ENCODE measurements at regions not wholly inside any gene's neighbourhood (a gene's known extent, or its start where the extent isn't known, plus 50 kb on each side); places are given as distances from the start of the nearest gene placed in this dataset.
A peak's percentile ranks its signal among the peaks of the same experiment; 100 is the strongest.
"Not testable (repeated sequence)": the region's sequence is repeated elsewhere in the genome, so short reads cannot be mapped to it uniquely, and the experiment has no call there.

DNA sequence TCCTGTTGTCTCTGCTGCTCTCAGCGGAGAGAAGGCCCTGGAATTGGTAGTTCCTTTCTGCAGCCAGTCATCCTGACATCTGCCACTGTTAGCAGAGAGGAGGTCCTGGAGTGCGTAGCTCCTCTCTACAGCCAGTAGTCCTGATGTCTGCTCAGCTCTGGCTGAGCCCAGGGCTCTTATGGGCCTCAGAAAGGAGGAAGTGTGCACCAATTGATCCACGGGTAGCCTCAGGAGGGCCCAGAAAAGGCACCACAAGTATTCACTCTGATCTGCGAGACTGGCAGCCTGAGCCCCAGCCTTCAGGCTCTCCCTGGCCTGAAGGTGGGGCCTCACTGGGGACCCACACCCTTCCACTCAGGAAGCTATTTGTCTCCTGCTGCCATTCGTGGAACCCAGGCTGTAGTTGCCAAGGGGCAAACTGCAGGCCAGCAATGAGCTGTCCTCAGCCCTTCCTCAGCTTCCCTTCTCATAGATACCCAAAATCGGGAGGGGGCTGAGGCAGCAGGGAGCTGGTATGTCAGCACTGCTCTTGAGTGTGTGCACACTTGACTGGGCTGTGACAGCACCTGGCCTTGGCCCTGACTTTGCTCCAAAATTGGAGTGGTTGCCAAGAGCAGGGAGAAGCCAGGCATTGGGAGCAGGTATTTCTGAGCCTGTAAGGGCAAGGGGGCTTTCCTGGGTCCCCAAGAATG is 1049.5 kb upstream of the ACO1 start:
- no peak for DNase-seq

DNA sequence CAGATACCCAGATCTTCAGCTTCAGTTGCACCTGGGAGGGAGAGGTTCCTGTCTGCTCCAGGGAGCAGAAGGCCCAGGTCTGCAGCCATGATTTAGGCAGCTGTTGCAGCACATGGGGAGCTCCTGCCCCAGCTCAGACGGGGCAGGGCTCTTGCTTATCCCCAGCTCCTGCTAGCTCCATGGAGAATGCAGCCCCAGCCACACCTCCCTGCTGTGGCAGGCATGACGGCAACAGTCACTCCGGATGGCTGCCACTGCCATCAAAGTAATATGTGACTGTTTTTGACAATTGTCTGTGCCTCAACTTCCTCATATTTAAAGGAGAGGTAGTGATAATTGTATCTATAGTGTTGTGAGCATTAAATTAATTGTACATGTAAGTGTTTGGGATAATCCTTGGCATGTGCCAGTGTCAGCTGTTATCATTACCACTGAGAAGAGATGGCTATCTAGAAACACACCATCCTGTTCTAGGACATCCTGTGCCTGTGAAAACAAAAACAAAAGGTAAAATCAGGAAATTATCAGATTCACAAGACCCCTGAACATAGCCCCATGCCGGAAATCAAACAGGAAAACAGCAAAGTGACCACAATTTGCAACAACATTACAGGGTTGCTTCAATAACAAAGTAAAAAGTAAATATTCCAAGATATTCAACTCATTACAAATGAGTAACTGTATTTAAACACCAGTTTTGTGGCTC is 1048.8 kb upstream of the ACO1 start:
- DNase-seq, result no peak

DNA sequence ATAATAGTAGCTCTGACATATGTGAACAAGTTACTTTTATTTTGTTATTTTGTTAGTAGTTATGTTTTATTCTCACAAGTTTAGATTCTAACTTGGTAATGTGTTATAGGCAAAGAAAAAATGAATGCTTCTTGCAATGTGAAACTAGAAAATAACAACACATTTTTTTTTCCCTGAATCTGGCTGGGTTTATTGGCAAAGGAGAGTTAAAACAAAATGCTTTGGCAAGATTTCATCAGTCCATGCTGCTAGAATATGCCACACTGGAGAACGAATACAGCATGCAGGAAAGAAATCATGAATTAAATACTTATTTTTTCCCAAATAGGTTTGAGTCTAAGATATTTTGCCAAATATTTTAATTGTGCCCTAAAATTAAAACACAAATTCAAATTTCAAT is 1048.1 kb upstream of the ACO1 start:
- no peak for DNase-seq

DNA sequence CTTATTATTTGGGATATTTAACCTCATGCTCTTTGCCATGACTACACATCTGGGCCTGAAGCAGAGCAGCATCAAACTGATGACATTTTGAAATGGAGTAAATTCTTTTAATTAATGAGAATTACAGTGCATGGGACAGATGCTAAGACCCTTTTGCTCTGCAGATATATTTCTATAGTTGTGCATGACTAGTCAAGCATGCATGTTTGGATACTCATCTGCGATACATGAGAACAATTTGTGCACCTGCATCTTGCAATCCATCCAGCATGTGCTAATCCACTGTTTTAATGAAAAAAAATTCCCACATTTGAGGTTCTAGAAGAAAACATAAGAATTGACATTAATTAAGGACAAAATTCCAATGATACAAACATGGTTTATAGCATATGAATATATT is 1047.6 kb upstream of the ACO1 start:
- DNase-seq, result no peak

DNA sequence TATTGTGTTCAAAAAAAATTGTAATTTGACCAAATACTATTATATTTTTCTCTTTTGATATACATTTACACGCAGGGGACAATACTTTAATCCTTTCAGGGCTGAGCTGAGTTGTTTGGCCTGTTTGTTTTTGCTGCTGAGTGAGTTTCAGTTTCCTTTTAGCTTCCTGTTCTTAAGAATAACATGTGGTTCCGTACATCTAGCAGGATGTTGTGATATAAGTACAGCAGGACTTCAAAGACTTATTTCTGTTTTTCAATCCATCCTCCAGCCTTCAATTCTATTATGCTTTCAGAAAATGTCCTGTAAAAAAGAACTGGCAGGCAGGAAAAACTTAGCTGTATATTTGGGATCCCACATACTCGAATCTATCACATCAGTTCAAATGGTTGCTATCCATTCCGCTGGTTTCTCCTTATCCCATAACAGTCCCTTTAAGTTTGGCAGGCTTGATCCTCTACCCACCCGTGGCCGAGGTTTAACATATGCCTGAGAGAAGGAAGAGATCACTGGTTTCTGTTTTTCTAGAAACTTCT is 1037.3 kb upstream of the ACO1 start:
- peak in 1 of 2 donors; percentile 78 for DNase-seq

DNA sequence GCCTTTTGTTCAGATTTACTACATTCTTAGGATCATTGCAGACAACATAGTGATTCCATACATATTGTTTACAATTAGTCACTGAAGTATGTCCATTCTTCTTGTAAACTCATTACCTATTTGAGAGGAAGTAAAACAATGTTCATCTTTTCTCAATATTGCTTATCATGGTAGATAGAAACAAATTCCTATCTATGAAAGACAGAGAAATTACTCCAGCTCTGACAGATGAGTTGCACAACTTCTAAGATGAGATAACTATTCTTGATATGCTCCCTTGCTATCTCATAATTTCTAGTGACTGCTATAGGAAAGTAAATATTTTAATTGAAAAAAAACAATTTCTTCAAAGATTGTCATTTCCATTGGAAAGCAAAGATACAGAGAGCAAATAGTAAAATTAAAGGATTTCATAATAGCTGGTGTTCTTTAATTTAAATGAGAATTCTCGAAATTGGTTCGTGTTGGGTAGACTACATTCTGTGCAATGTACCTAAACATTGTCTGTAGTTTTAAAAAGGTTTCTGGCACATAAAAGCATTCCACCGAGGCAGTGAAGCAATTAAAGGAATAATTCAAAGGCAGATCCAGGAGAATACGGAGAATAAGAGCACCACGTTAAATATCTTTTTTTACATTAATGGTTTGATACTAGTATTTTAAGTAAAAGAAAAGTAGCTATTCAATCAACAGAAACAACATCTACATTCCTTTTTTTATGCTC is 1029.1 kb upstream of the ACO1 start:
- no peak for DNase-seq

DNA sequence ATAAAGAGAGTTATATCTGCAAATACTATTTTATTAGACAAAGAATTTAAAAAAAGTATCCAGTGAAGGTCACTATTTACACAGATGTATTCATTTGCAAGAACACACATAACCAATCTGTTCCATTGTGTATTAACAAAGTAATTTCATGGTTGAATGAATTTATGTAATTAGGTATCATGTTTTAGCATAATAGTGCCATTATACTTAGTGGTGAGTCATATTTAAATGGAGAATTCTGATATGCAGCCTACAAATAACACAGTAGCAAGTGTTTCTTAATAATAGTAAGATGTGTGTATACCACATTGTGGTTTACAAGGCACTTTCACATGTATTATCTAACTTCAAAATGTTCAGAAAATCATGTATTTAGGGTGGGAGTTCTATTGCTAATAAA is 1028.5 kb upstream of the ACO1 start:
- DNase-seq, result no peak

DNA sequence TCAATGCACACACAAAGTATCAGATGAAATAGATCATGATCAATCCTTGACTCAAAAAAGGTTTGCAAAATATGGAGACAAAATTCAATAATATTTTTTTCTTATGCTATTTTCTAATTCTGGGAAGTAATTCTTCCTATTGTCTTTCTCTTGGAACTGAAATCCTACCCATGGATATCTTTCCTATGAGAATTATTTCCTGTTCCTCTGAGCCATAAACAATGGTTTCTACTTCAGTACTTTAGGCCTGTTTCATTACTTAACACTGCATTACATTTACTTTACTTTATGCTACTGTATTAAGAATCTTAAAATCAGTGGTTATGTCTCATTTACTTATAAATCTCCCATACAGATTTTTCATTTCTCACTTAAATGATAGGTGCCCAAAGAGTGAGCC is 1025.4 kb upstream of the ACO1 start:
- DNase-seq, result no peak

DNA sequence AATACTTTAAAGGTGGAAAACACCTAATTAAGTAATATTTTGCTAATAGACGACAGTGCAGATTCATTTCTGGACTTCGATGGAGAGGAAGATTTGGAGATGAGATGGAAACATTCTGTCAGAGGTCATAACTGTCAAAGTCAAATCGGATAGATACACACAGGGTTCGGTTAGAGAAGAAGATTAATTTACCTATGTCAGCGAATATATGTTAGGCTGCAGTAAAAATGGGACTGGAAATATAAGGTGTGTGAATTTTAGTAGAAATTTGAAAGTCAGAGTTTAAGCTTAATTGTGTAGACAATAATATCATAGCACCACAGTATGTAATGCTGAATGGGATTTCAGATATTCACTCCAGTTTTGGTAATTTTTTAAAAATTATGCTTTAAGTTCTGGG is 1020.3 kb upstream of the ACO1 start:
- no peak for DNase-seq

DNA sequence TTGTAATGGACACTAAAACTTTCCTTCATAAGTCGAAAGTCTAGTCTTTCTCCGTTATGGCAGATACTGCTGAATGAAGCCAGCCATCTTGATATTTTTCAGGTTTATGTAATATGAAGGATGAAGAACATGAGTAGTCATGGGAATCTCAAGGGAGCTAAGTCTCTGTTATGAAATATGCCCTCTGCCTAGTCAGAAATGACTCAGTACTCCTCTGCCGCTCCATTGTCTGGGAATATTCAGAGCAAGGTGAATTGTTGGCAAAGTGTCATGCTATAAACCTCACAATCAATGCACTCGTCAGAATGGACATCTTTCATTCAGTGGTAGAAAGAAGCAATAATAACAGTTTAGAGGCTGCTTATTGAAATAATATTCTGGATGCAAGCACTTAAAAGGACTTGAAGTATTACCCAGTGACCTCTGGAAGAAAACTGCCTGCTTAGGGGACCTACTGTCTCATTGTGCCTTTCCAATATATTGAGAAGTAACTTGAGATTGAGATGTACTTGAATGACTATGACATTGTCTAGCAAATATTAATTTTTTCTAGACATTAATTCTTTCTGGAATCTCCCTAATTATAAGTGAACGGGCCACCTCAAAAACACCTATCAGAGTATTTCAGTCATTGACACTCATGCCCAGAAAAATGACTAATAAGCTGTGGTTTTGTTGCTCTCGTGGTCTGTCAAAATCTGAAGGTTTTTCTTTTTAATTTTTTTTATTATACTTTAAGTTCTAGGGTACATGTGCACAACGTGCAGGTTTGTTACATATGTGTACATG is 1011.5 kb upstream of the ACO1 start:
- DNase-seq, result no peak

DNA sequence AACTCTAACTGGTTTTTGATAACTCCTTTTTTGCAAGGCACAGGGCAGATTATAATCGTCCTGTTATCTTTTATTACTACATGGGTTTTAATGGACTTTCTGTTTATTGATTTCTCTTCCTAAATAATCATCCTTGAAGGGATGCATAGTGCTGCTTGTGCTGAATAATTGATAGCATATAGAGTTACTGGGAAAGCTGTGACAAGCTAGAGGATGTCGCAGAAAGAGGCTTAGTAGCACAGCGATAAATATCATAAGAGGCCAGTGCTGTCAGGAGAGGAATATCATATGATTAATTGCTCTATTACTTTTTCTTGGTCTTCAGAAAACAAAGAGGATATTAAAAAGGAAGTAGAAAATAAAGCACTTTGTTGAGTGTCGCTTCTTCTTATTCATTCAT is 1007.1 kb upstream of the ACO1 start:
- no peak for DNase-seq

DNA sequence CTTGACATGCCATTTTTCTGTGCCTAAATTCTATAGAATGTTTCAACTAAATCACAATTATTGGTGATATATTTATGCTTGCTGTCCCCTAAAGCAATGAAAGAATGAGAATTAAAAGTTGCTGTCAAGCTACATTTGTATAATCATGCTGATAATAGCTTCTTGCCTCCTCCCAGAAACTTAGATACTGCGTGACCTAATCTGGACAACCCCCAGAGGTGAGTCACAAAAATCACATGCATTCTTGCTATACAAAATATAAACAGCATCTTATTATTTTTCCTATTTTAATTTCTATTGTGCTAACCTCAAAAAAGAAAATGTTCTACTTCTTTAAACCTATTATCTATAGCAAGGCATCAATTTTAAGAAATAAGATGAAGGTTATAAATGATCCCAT is 995.8 kb upstream of the ACO1 start:
- DNase-seq, result no peak

DNA sequence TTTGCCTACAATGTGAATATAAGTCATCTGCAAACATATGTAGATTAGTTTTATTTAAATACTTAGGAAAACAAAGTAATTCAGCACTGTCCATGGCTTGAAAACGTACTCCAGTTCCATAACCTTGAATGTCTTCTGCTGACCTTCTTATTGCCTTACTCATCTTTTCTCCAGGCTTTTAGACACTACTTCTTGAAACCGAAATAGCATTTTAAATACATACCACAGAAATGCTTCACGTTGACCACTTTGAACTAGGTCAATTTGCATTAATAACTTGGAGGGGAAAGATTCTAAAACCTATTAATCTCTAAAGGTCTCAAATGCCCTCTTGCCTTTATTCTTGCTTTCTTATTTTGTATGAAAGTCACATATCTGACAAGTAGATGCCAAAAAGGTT is 995.4 kb upstream of the ACO1 start:
- no peak for DNase-seq

DNA sequence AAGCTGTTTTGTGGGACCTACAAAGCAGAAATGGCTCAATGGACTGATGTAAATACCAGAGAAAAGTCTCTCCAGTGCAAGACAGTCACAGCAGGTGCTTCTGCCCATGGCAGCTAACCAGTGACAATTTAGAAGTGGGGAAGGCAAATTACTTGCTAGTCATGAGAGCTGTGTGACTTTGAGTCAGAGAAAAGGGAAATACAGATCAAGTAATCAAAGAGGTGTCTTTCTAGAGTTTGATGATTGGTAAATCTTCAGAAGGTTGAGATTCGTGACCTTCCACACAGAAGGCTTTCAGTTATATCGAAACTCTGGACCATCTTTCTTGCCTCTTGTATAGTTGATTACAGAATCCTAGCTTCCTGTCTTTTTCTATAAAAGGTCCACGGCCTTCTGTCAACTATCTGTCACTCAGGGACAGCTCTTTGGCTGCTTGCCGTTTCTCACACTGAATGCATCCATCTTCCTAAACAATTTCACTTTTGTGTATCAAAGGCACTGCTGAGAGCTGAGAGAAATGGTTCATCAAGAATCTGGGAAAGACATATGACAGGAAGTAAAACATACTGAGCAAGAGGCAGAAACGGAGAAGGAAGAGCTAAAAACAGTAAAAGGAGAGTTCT is 993.9 kb upstream of the ACO1 start:
- DNase-seq, result no peak

DNA sequence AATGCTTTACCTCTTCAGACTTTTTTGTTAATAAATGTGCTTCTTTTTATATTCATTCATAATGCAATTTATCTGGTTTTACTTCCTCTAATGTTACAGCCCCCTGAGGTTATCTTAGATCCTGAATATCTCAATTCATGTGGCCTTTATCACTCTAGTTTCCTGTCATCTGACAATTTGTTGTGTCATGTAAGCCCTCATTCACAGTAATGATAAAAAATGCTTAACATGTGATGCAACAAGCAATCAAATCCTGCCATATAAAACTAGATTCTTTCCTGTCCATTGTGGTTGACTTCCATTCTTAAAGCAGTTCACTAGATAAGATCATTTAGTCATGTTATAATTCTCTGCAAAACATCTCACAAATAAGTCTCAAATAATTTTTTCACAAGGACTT is 991.2 kb upstream of the ACO1 start:
- DNase-seq, result no peak

DNA sequence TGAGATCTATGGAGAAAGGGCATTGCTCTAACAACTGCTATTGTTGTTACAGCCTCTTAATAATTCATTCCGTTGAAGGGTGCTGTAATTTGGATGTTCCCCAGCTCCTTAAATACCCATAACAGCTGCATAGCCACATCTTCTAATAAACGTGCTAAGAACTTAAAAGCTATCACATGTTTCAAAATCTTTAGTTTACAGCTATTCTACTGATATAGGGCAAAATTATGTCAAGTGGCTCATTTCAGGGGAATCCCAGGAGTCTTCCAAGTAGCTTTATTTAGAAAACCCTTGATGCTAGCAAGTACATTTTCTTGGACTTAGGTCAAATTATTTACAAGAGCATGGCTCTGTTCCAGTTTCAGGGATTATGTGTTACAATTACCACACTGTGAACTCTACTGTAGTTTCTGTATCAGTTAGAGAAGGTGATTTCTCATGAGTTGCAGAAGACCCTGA is 990.4 kb upstream of the ACO1 start:
- no peak for DNase-seq

DNA sequence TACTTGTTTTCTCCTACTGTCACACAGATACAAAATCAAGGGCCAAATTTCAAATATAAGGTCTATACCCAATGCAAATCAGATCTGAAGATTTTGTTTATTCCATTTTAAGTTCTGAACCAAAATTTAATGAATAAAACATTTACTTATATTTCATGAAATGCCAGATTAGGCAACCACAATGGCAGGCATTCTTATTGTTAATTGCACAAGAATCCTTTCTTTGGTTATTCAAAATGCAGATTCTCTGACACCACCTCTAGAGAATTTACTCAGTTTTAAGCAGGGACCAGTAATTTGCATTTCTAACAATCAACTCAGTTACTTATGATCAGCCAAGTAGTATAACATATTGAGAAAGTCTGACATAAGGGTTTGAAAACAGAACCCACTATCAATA is 972.4 kb upstream of the ACO1 start:
- no peak for DNase-seq

DNA sequence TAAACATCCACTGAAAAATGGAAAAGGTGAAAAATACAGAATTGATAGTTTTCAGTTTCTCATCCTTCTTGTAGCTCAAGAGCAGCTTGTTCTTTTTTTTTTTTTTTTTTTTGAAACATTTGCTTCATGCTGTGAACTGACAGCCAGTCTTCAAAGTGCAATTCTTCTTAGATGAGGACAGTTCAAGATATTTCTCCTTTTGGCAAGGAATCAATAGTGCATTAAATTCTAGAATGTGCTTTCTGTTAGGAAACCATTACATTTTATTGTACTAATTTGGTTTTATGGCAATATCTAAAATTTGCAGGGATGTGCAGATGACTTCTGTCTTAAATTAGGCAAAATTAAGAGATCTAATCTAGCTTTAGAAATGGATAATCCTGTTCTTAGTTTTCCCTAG is 969.3 kb upstream of the ACO1 start:
- no peak for DNase-seq

DNA sequence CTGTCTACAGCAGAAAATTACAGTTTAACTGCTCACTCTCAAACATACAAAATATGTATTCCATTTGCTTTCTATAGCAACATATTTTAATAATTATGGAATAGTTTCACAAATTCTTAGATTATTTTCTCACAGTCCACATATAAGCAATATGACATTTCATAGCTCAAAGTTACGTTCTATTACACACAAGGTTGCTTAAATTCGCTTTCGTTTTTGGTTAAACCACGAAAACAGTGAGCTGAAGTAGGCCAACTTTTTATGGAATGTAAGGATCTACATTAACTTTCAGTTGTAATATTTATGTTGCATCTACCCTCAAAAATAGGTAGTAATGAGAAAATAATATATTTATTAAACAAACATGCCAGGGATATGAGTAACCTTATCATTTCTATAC is 966.0 kb upstream of the ACO1 start:
- DNase-seq, result no peak

DNA sequence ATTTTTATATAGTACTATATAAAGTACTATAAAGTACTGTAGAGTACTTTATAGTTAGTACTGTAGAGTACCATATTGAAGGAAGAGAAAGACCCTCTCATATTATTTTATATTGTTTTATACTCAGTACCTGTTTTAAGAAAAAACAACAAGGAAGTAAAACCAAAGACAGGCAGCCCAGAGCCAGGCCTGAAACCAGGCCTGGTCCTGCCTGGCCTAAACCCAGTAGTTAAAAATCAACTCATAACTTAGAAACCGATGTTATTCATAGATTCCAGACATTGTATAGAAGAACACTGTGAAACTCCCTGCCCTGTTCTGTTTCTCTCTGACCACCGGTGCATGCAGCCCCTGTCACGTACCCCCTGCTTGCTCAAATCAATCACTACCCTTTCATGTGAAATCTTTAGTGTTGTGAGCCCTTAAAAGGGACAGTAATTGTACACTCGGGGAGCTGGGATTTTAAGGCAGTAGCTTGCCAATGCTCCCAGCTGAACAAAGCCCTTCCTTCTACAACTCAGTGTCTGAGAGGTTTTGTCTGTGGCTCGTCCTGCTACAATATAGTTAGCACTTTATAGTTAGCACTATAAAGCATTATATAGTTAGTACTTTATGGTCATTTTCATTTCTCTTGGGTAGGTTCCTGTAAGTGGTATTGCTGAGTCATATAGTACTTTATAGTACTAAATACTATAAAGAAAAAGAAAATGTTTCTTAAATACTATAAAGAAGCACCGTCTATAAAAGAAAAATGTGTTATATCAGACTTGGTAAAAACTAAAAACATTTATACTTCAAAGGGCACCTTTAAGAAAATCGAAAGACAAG is 940.6 kb upstream of the ACO1 start:
- not testable (repeated sequence) for DNase-seq

DNA sequence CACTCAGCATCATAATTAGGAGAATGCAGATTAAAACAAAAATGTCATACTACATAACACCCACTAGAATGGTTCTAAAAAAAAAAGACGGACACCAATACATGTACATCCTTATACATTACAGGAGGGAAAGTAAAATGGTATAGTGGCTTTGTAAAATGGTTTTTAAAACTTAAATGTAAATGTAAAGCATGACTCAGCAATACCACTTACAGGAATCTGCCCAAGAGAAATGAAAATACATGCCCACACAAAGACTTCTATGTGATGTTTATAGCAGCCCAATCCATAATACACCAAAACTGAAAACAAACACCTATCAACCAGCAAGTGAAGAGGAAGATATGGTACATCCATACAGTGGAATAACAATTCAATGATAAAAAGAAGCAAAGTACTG is 939.1 kb upstream of the ACO1 start:
- DNase-seq, result no peak

DNA sequence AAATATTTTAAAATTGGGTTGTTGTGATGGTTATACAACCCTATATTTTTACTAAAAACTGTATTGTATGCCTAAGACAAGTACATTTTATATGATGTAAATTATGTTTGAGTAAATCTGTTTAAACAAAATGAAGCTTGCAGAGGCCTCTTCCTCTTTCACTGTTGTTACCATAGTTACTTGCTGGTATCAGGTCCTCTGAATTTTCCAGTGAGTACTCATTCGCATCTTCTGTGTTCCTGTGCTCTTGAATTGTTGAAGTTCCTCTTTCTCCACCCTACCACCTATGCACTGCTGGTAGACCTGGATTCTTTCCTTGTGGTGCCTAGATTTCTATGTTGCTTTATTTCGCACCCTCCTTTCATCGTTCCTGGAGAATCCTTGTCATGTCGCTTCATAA is 938.5 kb upstream of the ACO1 start:
- no peak for DNase-seq

All from bone marrow (tissue), 2 donors.